ENCODE measurements at regions not wholly inside any gene's neighbourhood (a gene's known extent, or its start where the extent isn't known, plus 50 kb on each side); places are given as distances from the start of the nearest gene placed in this dataset.

DNA sequence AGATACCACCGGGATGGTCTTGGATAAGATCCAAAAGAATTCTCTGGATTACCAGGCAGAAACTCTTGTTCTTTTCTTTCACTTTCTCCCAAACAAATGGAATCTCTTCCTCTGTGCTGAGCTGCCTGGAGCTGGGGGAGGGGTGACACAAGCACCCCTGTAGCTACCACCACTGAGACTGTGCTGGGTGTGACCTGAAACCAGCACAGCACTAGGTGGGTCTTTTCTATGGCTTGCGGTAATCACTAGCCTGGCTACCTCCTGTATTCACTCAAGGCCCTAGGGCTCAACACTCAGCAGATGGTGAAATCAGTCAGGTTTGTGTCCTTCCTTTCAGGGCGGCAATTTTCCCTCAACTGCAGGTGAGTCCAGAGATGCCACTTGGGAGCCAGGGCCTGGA lies 122.4 kb upstream of the CENPW start:
- ChIA-PET POLR2A (no interaction called here), CTCF (ENCODE audit: low intra/inter-chr PET ratio) (no interaction called here)
- Histone ChIP-seq H3K4me3 (no peak overlapping the region), H3K27ac (ENCODE audit: extremely low read depth, low read depth, low read length) (no peak overlapping the region), H2AFZ (ENCODE audit: low read depth, low read length) (no peak overlapping the region), H3K4me1 (replicated peaks in 1 of 2; ENCODE audit: control insufficient read depth in 2 of 2, insufficient read depth in 2 of 2, low read length in 2 of 2) (no peaks in the 10 kb centered on the region), H3K9me3 (replicated peaks; ENCODE audit: control insufficient read depth, insufficient read depth, low read depth, low read length) (no peaks in the 10 kb centered on the region), H4K20me1 (replicated peaks; ENCODE audit: control insufficient read depth, insufficient read depth, low read length) (no peaks in the 10 kb centered on the region), H3K9me1 (ENCODE audit: control insufficient read depth, insufficient read depth, low read length) (no peaks in the 10 kb centered on the region), H3K4me2 (ENCODE audit: insufficient read depth, low read length) (no peak overlapping the region), H3K36me3 (ENCODE audit: control insufficient read depth, insufficient read depth, low read length) (no peaks in the 10 kb centered on the region), H3K9ac (ENCODE audit: insufficient read depth in 1 of 2, low read depth in 2 of 2, low read length in 2 of 2) (no peak overlapping the region), H3K27me3 (ENCODE audit: control insufficient read depth in 2 of 2, insufficient read depth in 2 of 2, low read length in 2 of 2) (no peaks in the 10 kb centered on the region), H3K79me2 (ENCODE audit: control insufficient read depth, insufficient read depth, low read length) (no peaks in the 10 kb centered on the region)
- DNase-seq (ENCODE audit: extremely low read depth in 1 of 4, low spot score in 3 of 4) (no peak), ATAC-seq (no peak), FAIRE-seq (no peak)
- BruUV-seq (replicated peaks) = no TSS peak
- 55% methylated on average over 3 of the region's 3 CpGs for WGBS (ENCODE audit: insufficient coverage, low coverage, missing lambda C conversion rate)
- intact Hi-C loops (cut with micrococcal nuclease) = no loop called here
- TF ChIP-seq FOXA3 (CRISPR knock-in tag; conservative IDR thresholded peaks at IDR 0.05 in 1 of 2, IDR thresholded peaks at IDR 0.05 in 1 of 2) (no peak), TARDBP (IDR thresholded peaks at IDR 0.05) (no peak), MCM7 (IDR thresholded peaks at IDR 0.05) (no peak)
- TF ChIP-seq, protein P1, sequence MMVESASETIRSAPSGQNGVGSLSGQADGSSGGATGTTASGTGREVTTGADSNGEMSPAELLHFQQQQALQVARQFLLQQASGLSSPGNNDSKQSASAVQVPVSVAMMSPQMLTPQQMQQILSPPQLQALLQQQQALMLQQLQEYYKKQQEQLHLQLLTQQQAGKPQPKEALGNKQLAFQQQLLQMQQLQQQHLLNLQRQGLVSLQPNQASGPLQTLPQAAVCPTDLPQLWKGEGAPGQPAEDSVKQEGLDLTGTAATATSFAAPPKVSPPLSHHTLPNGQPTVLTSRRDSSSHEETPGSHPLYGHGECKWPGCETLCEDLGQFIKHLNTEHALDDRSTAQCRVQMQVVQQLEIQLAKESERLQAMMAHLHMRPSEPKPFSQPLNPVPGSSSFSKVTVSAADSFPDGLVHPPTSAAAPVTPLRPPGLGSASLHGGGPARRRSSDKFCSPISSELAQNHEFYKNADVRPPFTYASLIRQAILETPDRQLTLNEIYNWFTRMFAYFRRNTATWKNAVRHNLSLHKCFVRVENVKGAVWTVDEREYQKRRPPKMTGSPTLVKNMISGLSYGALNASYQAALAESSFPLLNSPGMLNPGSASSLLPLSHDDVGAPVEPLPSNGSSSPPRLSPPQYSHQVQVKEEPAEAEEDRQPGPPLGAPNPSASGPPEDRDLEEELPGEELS (CRISPR knock-in tag; IDR thresholded peaks at IDR 0.05; ENCODE audit: borderline replicate concordance) = no peak
- TF ChIP-seq, protein P2, sequence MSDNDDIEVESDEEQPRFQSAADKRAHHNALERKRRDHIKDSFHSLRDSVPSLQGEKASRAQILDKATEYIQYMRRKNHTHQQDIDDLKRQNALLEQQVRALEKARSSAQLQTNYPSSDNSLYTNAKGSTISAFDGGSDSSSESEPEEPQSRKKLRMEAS (CRISPR knock-in tag; IDR thresholded peaks at IDR 0.05) = no peak
- TF ChIP-seq, protein P3, sequence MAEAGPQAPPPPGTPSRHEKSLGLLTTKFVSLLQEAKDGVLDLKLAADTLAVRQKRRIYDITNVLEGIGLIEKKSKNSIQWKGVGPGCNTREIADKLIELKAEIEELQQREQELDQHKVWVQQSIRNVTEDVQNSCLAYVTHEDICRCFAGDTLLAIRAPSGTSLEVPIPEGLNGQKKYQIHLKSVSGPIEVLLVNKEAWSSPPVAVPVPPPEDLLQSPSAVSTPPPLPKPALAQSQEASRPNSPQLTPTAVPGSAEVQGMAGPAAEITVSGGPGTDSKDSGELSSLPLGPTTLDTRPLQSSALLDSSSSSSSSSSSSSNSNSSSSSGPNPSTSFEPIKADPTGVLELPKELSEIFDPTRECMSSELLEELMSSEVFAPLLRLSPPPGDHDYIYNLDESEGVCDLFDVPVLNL (CRISPR knock-in tag; IDR thresholded peaks at IDR 0.05; ENCODE audit: low read depth) = no peak
- in situ Hi-C loops (cut with MboI) = loop anchor here (5.0 kb wide), 1 partner anchor 65 kb away; no protein-coding TSS in a partner anchor
